Hepatocyte (in vitro differentiated cells): ENCODE measurements at regions not wholly inside any gene's neighbourhood (a gene's known extent, or its start where the extent isn't known, plus 50 kb on each side); places are given as distances from the start of the nearest gene placed in this dataset.
"Not testable (repeated sequence)": the region's sequence is repeated elsewhere in the genome, so short reads cannot be mapped to it uniquely, and the experiment has no call there.

Source experiments
- DNase-seq: peaks from one replicate; pipeline ENCODE4 v3.0.0-alpha.2; 2016; ENCODE audit warnings: low spot score
- H2AFZ ChIP-seq: fragments of 200-600 bp; sonication (generic); 2 replicates; pipeline ENCODE4 v1.6.0; 2016; ENCODE audit warnings: antibody characterized with exemption, mild to moderate bottlenecking
- H3K27ac ChIP-seq: fragments of 200-600 bp; sonication (generic); 2 replicates; pipeline ENCODE4 v1.5.1; 2016; ENCODE audit warnings: mild to moderate bottlenecking
- H3K27me3 ChIP-seq: fragments of 200-600 bp; sonication (generic); 2 replicates; pipeline ENCODE4 v1.6.1; 2016
- H3K36me3 ChIP-seq: fragments of 200-600 bp; sonication (generic); replicated peaks from 2 replicates; pipeline ENCODE4 v1.5.1; 2016; ENCODE audit warnings: low read depth; ENCODE audit not compliant: insufficient read depth
- H3K4me1 ChIP-seq: fragments of 200-600 bp; sonication (generic); 2 replicates; pipeline ENCODE4 v1.5.1; 2016; ENCODE audit warnings: mild to moderate bottlenecking, moderate library complexity; ENCODE audit not compliant: insufficient read depth
- H3K4me2 ChIP-seq: fragments of 200-600 bp; sonication (generic); 2 replicates; pipeline ENCODE4 v1.6.0; 2016
- H3K4me3 ChIP-seq: fragments of 200-600 bp; sonication (generic); 2 replicates; pipeline ENCODE4 v1.5.1; 2016; ENCODE audit warnings: mild to moderate bottlenecking
- H3K79me2 ChIP-seq: fragments of 200-600 bp; sonication (generic); 2 replicates; pipeline ENCODE4 v1.6.0; 2017; ENCODE audit warnings: mild to moderate bottlenecking
- H3K9me2 ChIP-seq: fragments of 200-600 bp; sonication (generic); replicated peaks from 2 replicates; pipeline ENCODE4 v1.6.0; 2017; ENCODE audit warnings: mild to moderate bottlenecking; ENCODE audit not compliant: insufficient read depth
- H3K9me3 ChIP-seq: fragments of 200-600 bp; sonication (generic); 2 replicates; pipeline ENCODE4 v1.5.1; 2016; ENCODE audit warnings: low read depth, mild to moderate bottlenecking
- H4K20me1 ChIP-seq: fragments of 200-600 bp; sonication (generic); 2 replicates; pipeline ENCODE4 v1.6.0; 2016; ENCODE audit warnings: mild to moderate bottlenecking; ENCODE audit not compliant: insufficient read depth, poor library complexity, severe bottlenecking
- CTCF ChIP-seq: fragments of 200-600 bp; sonication (generic); IDR thresholded peaks from 2 replicates; pipeline ENCODE4 v1.5.1; 2016; ENCODE audit warnings: antibody characterized with exemption, mild to moderate bottlenecking; ENCODE audit not compliant: poor library complexity
- EZH2 ChIP-seq: fragments of 200-600 bp; sonication (generic); IDR thresholded peaks from 2 replicates; pipeline ENCODE4 v1.6.1; 2016; ENCODE audit warnings: antibody characterized with exemption, mild to moderate bottlenecking, borderline replicate concordance
- EZH2phosphoT487 ChIP-seq: fragments of 200-600 bp; sonication (generic); IDR thresholded peaks from one replicate; pipeline ENCODE4 v1.6.1; 2018; ENCODE audit warnings: antibody characterized with exemption, mild to moderate bottlenecking, low read depth, moderate library complexity; ENCODE audit not compliant: unreplicated experiment, severe bottlenecking
- WGBS: methylation state at CpG from one replicate; pipeline ENCODE4 v1.1.6; 2016; ENCODE audit warnings: low lambda C conversion rate; ENCODE audit errors: missing lambda C conversion rate; 5-methylcytosine and 5-hydroxymethylcytosine counted together

- H3K9me2 ChIP-seq = no peaks in the 10 kb centered on the region
- 94% methylated on average over 1 of the region's 1 CpG for WGBS
- no peaks in the 10 kb centered on the region for H4K20me1 ChIP-seq
- H3K9me3 ChIP-seq = peaks cover 4% of the 10 kb centered on the region
- H3K4me3 ChIP-seq = no peak overlapping the region
- H2AFZ ChIP-seq = no peak overlapping the region
- TF ChIP-seq EZH2 (no peak), CTCF (no peak), EZH2phosphoT487 (no peak)
- no peak overlapping the region for H3K27ac ChIP-seq
- no peaks in the 10 kb centered on the region for H3K4me1 ChIP-seq
- H3K79me2 ChIP-seq = no peaks in the 10 kb centered on the region
- no peaks in the 10 kb centered on the region for H3K36me3 ChIP-seq
- DNase-seq = no peak
- no peaks in the 10 kb centered on the region for H3K27me3 ChIP-seq
- no peak overlapping the region for H3K4me2 ChIP-seq
These were observed 139.3 kb downstream of the ARRDC3 start for GRCh38 chr5:91243852-91244251.

GRCh38 chr5:91243286-91243685 lies 139.8 kb downstream of the ARRDC3 start:
- H2AFZ ChIP-seq = no peak overlapping the region
- H3K9me2 ChIP-seq = no peaks in the 10 kb centered on the region
- no peaks in the 10 kb centered on the region for H4K20me1 ChIP-seq
- DNase-seq = no peak
- no peak overlapping the region for H3K27ac ChIP-seq
- H3K79me2 ChIP-seq = no peaks in the 10 kb centered on the region
- no peak overlapping the region for H3K4me2 ChIP-seq
- no peaks in the 10 kb centered on the region for H3K36me3 ChIP-seq
- no peaks in the 10 kb centered on the region for H3K4me1 ChIP-seq
- no peak for TF ChIP-seq EZH2phosphoT487
- no peak for TF ChIP-seq CTCF
- TF ChIP-seq EZH2 = no peak
- H3K27me3 ChIP-seq = no peaks in the 10 kb centered on the region
- peaks cover 4% of the 10 kb centered on the region for H3K9me3 ChIP-seq
- H3K4me3 ChIP-seq = no peak overlapping the region

- not testable (repeated sequence) for H4K20me1 ChIP-seq, H3K4me1 ChIP-seq, H3K27me3 ChIP-seq, H3K9me2 ChIP-seq, H3K4me2 ChIP-seq, H3K36me3 ChIP-seq, H2AFZ ChIP-seq, H3K27ac ChIP-seq, H3K4me3 ChIP-seq, DNase-seq, H3K79me2 ChIP-seq, H3K9me3 ChIP-seq
- WGBS = 97% methylated on average over 4 of the region's 4 CpGs
These were observed 141.7 kb downstream of the ARRDC3 start for GRCh38 chr5:91241460-91241859.

GRCh38 chr5:91240175-91240574 lies 142.9 kb downstream of the ARRDC3 start:
- H3K27me3 ChIP-seq = no peaks in the 10 kb centered on the region
- H3K79me2 ChIP-seq = no peaks in the 10 kb centered on the region
- H2AFZ ChIP-seq = no peak overlapping the region
- peaks cover 4% of the 10 kb centered on the region for H3K9me3 ChIP-seq
- no peaks in the 10 kb centered on the region for H3K9me2 ChIP-seq
- DNase-seq = no peak
- no peaks in the 10 kb centered on the region for H4K20me1 ChIP-seq
- TF ChIP-seq EZH2 = no peak
- no peak for TF ChIP-seq CTCF
- no peak for TF ChIP-seq EZH2phosphoT487
- no peak overlapping the region for H3K27ac ChIP-seq
- WGBS = 96% methylated on average over 4 of the region's 4 CpGs
- no peaks in the 10 kb centered on the region for H3K4me1 ChIP-seq
- no peak overlapping the region for H3K4me3 ChIP-seq
- H3K36me3 ChIP-seq = no peaks in the 10 kb centered on the region
- H3K4me2 ChIP-seq = no peak overlapping the region
